RWPE2 (cell line): ENCODE measurements at regions not wholly inside any gene's neighbourhood (a gene's known extent, or its start where the extent isn't known, plus 50 kb on each side); places are given as distances from the start of the nearest gene placed in this dataset.

Experiments used
- ATAC-seq: fragments of 200-7000 bp; cut with Tn5 transposase; 3 replicates; pipeline ENCODE4 v1.9.1; 2021; ENCODE audit warnings: low read depth
- DNase-seq: peaks from one replicate; pipeline ENCODE4 v3.0.0-alpha.2; 2020; ENCODE audit warnings: low spot score
- H3K27ac ChIP-seq: fragments of 450-650 bp; 2 replicates; pipeline ENCODE4 v1.5.1; 2017; ENCODE audit warnings: mild to moderate bottlenecking; ENCODE audit not compliant: poor library complexity, severe bottlenecking
- H3K27me3 ChIP-seq: fragments of 250-450 bp; sonication (Bioruptor Pico); 2 replicates; pipeline ENCODE4 v1.5.1; 2021; ENCODE audit warnings: mild to moderate bottlenecking, moderate library complexity; ENCODE audit not compliant: insufficient read depth, poor library complexity, severe bottlenecking
- H3K36me3 ChIP-seq: fragments of 250-450 bp; sonication (Bioruptor Pico); 2 replicates; pipeline ENCODE4 v1.5.1; 2020; ENCODE audit warnings: low read depth, mild to moderate bottlenecking, moderate library complexity
- H3K4me1 ChIP-seq: fragments of 250-450 bp; sonication (Bioruptor Pico); 2 replicates; pipeline ENCODE4 v1.5.1; 2021; ENCODE audit warnings: mild to moderate bottlenecking, moderate library complexity; ENCODE audit not compliant: insufficient read depth, poor library complexity, severe bottlenecking
- H3K4me3 ChIP-seq: fragments of 250-450 bp; sonication (Bioruptor Pico); 2 replicates; pipeline ENCODE4 v1.5.1; 2021; ENCODE audit warnings: mild to moderate bottlenecking, moderate library complexity; ENCODE audit not compliant: severe bottlenecking
- H3K9me3 ChIP-seq: fragments of 250-450 bp; sonication (Bioruptor Pico); 2 replicates; pipeline ENCODE4 v1.5.1; 2021; ENCODE audit warnings: mild to moderate bottlenecking, moderate library complexity; ENCODE audit not compliant: severe bottlenecking
- TF ChIP-seq, protein P1 (sequence below): fragments of 450-650 bp; IDR thresholded peaks from one replicate; pipeline ENCODE4 v1.5.1; 2017; ENCODE audit warnings: mild to moderate bottlenecking, moderate library complexity; ENCODE audit not compliant: poor library complexity, severe bottlenecking

DNA sequence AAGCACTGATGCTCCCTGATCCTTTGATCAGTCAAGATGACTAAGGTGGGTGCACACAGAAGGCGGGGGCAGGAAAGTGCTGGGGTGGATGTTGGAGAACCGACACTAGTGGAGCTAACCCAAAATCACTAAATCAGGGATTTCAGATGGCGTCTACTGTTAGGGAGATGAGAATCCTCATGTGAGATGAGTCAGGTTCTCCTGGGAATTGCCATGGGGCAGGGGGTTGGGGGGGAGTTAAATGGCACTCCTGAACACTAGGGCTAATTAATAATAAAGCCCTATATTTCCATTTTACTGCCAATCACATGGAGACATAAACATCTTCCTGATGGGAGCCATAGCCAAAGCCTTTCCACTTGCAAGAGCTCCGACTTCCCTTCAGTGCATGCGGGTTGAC, 804.1 kb downstream of the KCNJ18 start:
- no peak overlapping the region for H3K4me3 ChIP-seq
- no peak overlapping the region for H3K27ac ChIP-seq
- no peaks in the 10 kb centered on the region for H3K27me3 ChIP-seq
- H3K9me3 ChIP-seq = no peaks in the 10 kb centered on the region
- TF ChIP-seq, protein P1, sequence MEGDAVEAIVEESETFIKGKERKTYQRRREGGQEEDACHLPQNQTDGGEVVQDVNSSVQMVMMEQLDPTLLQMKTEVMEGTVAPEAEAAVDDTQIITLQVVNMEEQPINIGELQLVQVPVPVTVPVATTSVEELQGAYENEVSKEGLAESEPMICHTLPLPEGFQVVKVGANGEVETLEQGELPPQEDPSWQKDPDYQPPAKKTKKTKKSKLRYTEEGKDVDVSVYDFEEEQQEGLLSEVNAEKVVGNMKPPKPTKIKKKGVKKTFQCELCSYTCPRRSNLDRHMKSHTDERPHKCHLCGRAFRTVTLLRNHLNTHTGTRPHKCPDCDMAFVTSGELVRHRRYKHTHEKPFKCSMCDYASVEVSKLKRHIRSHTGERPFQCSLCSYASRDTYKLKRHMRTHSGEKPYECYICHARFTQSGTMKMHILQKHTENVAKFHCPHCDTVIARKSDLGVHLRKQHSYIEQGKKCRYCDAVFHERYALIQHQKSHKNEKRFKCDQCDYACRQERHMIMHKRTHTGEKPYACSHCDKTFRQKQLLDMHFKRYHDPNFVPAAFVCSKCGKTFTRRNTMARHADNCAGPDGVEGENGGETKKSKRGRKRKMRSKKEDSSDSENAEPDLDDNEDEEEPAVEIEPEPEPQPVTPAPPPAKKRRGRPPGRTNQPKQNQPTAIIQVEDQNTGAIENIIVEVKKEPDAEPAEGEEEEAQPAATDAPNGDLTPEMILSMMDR = no peak
- no peaks in the 10 kb centered on the region for H3K36me3 ChIP-seq
- no peaks in the 10 kb centered on the region for H3K4me1 ChIP-seq
- ATAC-seq (no peak), DNase-seq (no peak)

DNA sequence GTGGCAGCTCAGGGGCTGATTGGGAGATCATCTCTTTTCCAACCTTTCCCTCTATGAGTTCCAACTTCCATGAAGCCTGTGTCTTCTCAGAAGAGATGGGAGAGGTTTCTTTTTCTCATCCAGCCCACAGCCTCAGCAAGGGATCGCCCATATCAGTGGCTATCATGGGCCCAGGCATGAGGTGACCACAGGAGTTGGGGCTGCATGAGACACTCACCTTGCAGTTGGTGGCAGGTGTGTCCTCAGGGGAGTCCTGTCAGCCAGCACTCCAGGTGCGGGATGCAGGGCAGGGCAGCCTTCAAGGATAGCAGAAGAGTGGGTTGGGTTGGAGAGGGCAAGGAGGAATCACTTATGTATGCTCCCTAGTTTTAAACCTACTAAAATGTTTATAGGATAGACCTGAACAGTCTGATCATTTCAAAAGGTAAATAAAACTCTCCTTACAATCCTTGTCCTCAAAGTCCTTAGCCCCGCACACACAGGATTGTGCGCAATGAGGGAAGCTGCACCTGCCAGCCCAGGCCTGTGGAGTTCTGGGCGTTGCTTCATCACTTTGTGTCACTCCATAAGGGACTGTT, 811.1 kb downstream of the KCNJ18 start:
- TF ChIP-seq, protein P1 = no peak
- no peak overlapping the region for H3K27ac ChIP-seq
- H3K27me3 ChIP-seq = no peaks in the 10 kb centered on the region
- ATAC-seq (no peak), DNase-seq (no peak)
- H3K36me3 ChIP-seq = no peaks in the 10 kb centered on the region
- no peak overlapping the region for H3K4me3 ChIP-seq
- H3K4me1 ChIP-seq = no peaks in the 10 kb centered on the region
- H3K9me3 ChIP-seq = peaks cover 2% of the 10 kb centered on the region

DNA sequence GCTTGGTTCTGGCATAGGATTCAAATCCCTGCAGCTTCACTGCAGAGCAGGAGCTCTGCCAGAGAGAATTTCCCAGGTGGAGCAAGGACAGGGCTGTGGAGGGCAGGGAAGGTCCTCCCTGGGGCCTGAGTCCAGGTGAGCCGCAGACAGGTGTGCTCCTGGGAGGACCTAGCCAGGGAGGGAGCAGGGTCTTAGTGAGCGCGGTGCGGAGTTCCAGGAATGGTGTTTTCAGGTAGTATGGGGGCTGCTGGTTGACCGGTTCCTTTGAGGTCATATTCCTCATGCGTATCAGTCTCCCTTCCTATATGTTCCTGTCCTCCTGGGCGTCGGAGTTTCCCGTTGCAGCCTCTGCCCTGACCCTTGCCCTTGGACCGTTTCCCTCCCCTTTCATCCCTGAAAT, 813.3 kb downstream of the KCNJ18 start:
- DNase-seq = no peak
- H3K36me3 ChIP-seq = no peaks in the 10 kb centered on the region
- TF ChIP-seq, protein P1 = no peak

DNA sequence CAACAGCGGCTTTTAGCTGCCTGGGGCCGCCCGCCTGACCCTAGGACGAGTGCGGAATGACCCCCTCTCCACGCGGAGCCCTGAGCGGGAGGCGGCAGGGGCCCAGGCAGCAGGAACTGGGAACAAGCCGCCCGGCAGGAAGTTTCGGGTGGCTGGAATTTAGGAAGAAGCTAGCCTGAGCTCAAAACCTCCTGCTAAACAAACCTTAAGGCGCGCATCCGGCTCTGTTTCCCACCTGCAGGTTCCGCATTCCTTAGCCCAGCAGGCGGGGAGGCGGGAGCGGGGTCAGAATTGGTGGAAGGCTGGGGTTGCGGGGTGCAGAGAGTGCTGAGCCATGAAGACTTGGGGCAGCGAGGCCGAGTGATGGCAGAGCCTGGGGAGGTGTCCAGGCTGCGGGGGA, 813.9 kb downstream of the KCNJ18 start:
- peaks cover 2% of the 10 kb centered on the region for H3K9me3 ChIP-seq
- H3K4me1 ChIP-seq = no peaks in the 10 kb centered on the region
- no peaks in the 10 kb centered on the region for H3K27me3 ChIP-seq
- DNase-seq = no peak
- H3K4me3 ChIP-seq = no peak overlapping the region
- TF ChIP-seq, protein P1 = no peak
- no peaks in the 10 kb centered on the region for H3K36me3 ChIP-seq
- ATAC-seq = no peak
- H3K27ac ChIP-seq = no peak overlapping the region

More for the DNA sequence above, 813.3 kb downstream of the KCNJ18 start:
- H3K27ac ChIP-seq = no peak overlapping the region
- no peaks in the 10 kb centered on the region for H3K4me1 ChIP-seq
- no peak for ATAC-seq
- H3K27me3 ChIP-seq = no peaks in the 10 kb centered on the region
- peaks cover 2% of the 10 kb centered on the region for H3K9me3 ChIP-seq
- no peak overlapping the region for H3K4me3 ChIP-seq

DNA sequence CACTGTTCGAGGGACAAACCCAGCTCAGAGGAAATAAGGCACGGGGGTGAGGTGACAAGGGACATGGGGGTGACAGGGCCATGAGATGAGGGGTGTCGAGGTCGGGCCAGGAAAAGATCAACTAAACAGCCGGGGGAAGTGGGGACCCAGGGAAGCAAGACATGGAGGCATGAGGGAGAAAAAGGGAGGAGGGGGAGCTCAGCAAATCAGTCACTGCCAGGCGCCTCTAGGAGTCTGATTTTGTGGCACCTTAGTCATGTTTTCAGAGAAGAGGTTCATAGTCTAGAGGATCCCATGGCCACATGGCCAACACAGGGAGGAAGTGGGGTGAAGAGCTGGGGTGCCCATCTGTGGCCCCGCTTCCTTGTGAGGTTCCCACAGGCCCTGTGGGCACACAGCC, 814.5 kb downstream of the KCNJ18 start:
- ATAC-seq (no peak), DNase-seq (no peak)
- no peak overlapping the region for H3K27ac ChIP-seq
- H3K4me3 ChIP-seq = no peak overlapping the region
- no peaks in the 10 kb centered on the region for H3K36me3 ChIP-seq
- peaks cover 2% of the 10 kb centered on the region for H3K9me3 ChIP-seq
- no peaks in the 10 kb centered on the region for H3K4me1 ChIP-seq
- H3K27me3 ChIP-seq = no peaks in the 10 kb centered on the region
- TF ChIP-seq, protein P1 = no peak
